HG03103 (cell line): ENCODE measurements at regions not wholly inside any gene's neighbourhood (a gene's known extent, or its start where the extent isn't known, plus 50 kb on each side); places are given as distances from the start of the nearest gene placed in this dataset.
A peak's percentile ranks its signal among the peaks of the same experiment; 100 is the strongest.

ENCODE experiments used
- ATAC-seq: cut with Tn5 transposase; IDR thresholded peaks from one replicate; pipeline ENCODE4 v1.9.1; 2021; ENCODE audit warnings: low read depth; ENCODE audit not compliant: unreplicated experiment

- ATAC-seq = peak; percentile 74
These were observed 127.8 kb upstream of the ADCY1 start for GRCh38 chr7:45446195-45446944.

DNA sequence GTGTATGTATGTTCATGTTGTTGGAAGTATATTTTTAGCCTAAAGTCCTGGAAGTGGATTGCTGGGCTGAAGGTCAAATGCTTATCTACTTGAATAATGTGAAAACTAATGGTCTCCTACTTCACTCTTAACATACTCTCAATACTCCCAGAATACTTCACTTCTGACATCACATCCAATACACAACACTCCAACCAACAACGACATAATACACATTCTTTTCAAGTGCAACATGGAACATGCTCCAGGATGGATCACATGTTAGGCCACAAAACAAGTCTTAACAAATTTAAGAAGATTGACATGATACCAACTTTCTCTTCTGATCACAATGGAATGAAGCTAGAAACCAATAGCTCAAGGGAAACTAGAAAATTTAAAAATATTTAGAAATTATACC is 126.9 kb upstream of the ADCY1 start:
- ATAC-seq = no peak

GRCh38 chr7:45450571-45451204 is 123.5 kb upstream of the ADCY1 start:
- ATAC-seq = no peak

GRCh38 chr7:45451342-45452035 is 122.7 kb upstream of the ADCY1 start:
- ATAC-seq = no peak

- no peak for ATAC-seq
These were observed 119.4 kb upstream of the ADCY1 start for GRCh38 chr7:45454771-45455170.

DNA sequence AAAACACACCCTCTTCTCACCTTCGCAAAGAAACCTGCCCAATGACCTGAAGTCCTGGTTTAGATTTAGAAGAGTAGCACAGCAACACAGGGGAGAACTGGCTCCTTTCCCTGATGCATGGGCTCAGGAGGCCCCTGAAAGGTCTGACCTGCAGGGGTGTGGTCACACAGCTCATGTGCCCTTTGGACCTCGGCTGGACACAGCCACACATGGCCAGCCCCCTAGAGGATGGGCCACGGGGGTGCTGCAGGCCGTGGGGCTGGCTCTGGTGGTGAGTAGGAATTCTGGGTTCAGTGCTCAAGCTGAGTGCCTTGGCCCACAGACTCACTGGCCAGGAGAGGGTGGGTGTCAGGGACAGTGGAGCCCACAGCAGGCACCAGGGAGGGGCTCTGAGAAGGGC is 118.5 kb upstream of the ADCY1 start:
- ATAC-seq = no peak

GRCh38 chr7:45456105-45456504 is 118.1 kb upstream of the ADCY1 start:
- no peak for ATAC-seq

DNA sequence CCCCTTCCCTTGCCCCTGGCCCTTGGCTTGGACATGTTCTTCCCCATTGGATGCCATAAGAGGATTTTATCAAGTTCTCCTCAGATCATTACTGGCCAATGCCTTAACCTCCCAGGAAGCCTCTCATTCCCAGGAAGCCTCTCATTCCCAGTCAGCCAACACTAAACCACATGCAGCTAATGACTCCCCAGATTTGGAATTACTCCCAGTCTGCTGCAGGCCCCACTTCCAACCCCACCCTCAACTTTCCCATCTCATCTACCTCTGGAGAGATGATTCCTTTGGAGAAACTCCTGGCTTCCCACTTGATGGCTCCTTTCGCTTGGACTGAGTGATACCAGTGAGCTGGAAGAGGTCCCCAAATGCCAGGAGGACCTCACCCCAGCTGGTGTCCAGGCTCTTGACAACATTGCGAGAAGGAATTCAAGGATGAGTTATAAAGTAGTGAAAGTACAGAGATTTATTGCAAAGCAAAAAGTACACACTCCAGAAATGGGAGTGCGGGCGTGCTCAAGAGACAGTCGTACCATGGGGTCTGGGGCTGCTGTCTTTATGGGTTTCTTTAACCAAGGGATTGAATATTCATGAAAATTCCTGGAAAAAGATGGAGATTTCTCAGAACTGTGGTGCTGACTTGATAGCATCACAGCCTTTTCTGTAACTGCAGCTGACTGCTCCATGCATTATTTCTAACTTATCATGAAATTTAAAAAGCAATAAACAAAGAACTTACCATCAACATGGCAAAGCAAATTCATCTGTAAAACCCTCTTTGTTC is 117.2 kb upstream of the ADCY1 start:
- ATAC-seq = no peak

GRCh38 chr7:45457591-45457990 is 116.6 kb upstream of the ADCY1 start:
- no peak for ATAC-seq

DNA sequence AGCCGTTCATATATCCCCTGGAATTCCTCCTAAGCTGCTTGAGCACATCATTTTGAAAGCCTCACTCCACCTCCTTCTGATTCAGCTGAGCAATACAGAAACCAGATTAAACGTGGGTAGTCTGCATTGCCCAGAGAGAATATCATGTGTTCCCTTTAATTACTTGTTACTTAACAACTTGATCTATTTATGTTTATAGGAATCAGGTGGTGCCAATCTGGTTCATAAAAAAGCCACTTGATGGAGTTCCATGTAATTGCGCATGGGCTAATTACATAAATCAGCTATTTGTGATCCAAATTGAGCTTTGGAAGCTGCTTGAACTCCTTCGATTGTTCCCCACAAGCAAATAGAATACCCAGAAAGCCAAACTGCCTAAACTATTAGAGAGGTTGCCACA is 114.7 kb upstream of the ADCY1 start:
- ATAC-seq = no peak

DNA sequence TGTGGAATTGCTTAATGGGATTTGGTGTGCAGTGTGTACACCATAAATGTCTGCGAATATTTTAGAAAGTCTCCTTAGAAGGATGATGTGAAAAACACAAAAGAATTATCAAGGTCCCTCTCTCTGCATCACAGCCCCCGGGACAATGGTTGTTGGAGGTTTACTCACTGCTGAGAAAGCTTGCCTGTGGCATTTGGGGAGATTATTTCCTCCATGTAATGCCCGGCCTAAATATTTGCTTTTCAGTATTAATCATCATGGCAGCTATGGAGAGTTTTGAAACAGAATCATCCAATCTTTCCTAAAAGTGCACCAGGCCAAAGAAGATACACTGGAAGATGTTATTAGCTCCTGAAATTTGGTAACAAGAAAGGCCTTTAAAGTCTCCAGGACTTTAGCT is 113.8 kb upstream of the ADCY1 start:
- no peak for ATAC-seq

DNA sequence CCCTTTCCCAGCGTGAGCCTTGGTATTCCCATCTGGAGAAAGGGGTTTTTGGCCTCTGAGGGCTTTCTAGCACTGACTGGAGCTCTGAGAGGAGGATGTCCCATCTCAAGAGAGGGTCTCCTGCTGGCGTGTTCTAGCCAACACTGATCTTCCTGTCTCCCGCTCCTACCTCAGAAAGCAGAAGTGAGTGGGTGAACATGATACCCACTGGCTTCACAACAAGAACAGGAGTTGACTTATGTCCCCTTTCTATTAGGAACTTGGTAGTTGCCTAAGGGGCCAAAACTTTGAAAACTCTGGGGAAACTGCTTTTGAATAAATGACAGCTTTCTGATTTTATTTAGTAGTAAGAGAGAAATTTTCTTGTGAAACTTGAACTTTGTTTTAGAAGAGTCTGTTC is 113.1 kb upstream of the ADCY1 start:
- ATAC-seq = no peak

GRCh38 chr7:45469103-45469502 is 105.1 kb upstream of the ADCY1 start:
- no peak for ATAC-seq

- ATAC-seq = no peak
These were observed 104.1 kb upstream of the ADCY1 start for GRCh38 chr7:45470031-45470430.

DNA sequence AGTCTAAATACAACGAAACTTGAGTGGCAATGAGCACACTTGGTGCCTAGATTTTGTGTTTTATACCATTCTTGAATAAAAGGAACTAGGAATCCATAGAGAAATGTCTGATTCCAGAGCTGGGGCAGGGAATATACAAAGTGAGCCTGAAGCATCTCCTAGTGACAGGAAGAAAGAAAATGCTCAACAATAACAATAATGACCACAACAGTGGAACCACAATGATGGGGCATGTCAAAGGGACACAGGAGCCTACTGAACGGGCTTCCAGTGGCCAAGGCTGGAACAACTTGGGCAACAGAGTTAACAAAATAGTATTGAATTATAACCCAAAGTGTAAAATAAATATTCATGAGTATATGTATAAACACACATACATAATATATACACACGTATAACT is 94.4 kb upstream of the ADCY1 start:
- no peak for ATAC-seq

- no peak for ATAC-seq
These were observed 91.7 kb upstream of the ADCY1 start for GRCh38 chr7:45482451-45482850.

DNA sequence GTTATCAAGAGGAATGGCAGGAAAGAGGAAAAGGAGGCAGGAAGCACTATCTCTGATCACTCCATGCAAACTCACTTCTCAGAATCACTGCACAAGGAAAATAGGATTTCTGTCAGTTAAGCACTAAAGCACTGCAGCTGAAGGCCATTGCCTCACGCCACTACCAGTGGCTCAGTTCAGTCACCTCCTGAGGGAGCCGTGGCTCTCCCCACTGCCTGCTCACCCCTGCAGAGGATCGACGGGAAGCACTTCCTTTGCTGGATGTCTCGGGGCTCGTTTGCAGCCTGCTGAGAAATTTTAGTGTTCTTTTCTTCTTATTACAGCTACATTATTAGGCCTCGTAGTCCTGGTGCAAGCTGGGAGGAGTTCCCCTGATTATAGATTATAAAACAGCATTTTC is 90.1 kb upstream of the ADCY1 start:
- ATAC-seq = no peak

DNA sequence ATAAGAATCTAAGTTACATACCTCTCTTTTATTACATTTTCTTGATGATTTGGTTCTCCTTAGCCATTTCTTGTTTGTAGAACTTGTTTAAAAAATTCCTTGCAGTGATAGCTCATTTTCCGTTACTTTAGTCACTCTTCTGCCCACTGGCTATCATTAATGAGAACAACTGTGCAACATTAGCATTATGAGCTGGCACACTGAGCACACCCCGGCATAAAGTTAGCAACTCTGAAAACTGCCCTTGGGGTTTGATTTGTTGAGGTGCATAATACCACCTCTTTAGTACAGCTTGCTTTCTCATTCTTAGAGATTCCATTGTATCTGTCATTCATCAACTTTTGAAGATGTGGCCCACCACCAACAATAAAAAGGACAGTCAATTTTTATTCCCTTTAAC is 87.6 kb upstream of the ADCY1 start:
- no peak for ATAC-seq

DNA sequence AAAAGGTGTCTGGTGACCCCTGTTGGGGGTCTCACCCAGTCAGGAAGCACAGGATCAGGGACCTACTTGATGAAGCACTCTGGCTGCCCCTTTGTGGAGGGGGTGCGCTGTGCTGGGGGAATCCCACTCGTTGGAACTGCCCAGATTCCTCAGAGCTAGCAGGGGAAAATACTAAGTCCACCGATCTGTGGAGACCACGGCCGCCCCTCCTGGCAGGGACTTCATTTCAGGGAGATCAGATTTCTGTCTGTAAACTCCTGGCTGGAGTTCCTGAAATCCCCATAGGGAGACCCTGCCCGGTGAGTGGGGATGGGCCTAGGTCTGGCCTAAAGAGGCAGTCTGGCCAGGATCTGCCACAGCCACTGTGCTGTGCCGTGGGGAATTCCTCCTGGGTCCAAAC is 79.3 kb upstream of the ADCY1 start:
- no peak for ATAC-seq

- no peak for ATAC-seq
These were observed 78.5 kb upstream of the ADCY1 start for GRCh38 chr7:45495618-45496017.

DNA sequence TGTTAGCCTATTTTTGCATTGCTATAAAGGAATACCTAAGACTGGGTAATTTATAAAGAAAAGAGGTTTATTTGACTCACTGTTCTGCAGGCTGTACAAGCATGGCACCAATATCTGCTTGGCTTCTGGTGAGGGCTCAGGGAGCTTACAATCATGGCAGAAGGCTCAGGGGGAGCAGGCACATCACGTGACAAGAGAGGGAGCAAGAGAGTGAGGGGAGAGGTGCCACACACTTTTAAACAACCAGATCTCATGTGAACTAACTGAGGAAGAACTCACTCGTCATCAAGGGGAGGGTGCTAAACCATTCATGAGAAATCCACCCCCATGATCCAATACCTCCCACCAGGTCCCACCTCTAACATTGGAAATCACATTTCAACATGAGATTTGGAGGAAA is 73.9 kb upstream of the ADCY1 start:
- ATAC-seq = no peak
